GM19239 (cell line): ENCODE measurements at regions not wholly inside any gene's neighbourhood (a gene's known extent, or its start where the extent isn't known, plus 50 kb on each side); places are given as distances from the start of the nearest gene placed in this dataset.
"Not testable (repeated sequence)": the region's sequence is repeated elsewhere in the genome, so short reads cannot be mapped to it uniquely, and the experiment has no call there.

ENCODE experiments used
- DNase-seq: peaks from one replicate; pipeline ENCODE4 v3.0.0; 2011; ENCODE audit warnings: low spot score; ENCODE audit not compliant: insufficient read length
- FAIRE-seq: peaks from 2 replicates; lab custom pipeline; 2011; peaks lifted over from hg19 to GRCh38; lab: Jason Lieb, UNC

DNA sequence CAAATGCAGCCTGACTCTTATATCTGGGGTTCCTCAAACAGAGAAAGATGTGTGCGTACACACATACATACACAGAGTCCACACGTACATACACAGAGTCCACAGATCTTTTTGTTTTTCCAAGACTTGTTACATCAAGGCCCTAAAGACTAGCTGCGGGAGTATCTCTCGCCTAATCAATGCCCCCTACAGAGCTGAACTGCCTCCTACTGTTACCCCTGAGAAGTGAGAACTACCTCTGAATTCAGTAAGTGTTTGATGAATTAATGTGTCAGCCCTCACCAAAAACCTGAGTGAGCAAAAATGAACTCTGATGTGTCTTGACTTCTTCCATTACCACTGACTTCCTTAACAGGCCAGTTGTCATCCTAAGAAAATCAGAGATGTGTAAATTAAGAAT, 351.2 kb downstream of the HHIPL2 start:
- FAIRE-seq: no peak
- DNase-seq: no peak

DNA sequence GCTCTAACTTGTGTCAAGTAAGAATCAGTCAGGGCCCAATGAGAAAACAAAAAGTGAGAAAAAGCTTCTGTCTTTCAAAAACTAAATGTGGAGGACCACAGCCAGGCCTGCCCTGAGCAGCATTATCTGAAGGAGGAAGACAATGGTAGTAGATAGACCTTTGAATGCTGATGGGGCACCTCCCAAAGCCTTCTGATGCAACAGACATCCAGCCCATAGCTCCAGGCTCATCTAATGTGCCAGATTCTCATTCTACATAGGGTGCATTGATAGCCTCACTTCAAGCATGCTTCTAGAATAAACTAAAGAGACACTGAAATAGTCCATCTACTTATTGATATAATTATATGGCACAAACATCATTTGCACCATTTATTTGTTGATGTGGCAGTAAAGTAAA, 351.6 kb downstream of the HHIPL2 start:
- DNase-seq (no peak), FAIRE-seq (no peak)

DNA sequence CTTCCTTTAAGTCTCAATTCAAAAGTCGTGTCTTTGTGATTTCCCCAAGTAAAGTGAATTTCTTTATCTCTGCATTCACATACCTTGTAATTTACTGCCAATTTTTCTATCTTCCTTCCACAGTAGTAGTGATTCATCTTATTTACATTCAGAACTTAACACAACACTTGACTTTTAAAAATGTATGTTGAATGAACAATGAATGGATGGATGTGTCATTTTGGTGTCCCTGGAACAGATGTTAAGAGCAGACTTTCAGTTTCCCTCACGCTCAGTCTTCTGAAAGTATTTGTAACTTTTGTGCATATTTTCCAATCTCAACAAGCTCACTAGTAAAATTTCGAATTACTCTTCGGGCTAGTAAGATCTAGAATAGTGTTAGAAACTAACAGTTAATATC, 352.0 kb downstream of the HHIPL2 start:
- FAIRE-seq (no peak), DNase-seq (no peak)

DNA sequence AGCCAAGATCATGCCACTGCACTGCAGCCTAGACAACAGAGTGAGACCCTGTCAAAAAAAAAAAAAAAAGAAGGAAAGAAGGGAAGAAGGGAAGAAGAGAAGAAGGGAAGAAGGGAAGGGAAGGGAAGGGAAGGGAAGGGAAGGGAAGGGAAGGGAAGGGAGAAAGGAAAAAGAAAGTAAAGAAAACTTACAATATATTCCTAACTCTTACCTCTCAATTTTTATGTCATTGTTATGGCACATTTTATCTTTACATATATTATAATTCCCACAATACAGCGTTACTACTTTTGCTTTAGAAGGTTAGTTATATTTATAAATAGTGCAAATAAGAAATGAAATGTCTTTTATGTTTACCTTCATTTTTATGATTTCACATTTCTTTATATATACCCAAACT, 358.7 kb downstream of the HHIPL2 start:
- DNase-seq: no peak
- FAIRE-seq: no peak

DNA sequence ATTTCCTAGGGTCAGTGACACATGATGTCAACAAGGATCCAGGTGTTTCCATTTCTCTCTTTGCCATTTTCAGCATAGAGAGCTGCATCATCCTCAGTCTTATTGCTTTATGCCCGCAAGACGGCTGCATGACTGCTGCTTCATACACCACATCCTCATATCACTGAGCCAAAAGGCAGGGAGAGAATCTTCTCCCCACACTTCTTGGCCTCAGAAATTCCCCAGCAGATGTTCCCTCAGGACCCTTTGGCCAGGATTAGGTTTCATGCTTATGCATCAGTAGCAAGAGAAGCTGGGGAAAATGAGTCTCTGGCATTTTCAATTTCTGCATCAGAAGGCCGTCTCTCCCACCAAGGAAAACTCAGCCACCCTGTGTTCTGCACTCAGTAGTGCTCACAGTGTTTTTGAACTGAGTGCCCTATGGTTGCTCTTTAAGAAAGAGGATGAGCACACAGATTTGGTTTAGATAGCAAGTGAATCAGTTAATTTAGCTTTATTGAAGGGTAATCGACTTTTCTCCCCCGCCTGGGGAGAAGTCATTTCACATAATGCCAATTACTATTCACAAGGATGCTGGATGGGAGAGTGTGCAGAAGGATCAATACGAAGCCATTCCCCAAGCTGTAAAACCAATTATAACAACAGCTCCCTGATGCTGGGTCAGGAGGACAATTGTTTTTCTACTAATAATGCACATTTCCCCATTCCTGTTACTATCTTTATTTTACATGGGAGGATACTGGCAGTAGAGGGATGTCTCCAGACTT, 360.2 kb downstream of the HHIPL2 start:
- FAIRE-seq (no peak), DNase-seq (no peak)

DNA sequence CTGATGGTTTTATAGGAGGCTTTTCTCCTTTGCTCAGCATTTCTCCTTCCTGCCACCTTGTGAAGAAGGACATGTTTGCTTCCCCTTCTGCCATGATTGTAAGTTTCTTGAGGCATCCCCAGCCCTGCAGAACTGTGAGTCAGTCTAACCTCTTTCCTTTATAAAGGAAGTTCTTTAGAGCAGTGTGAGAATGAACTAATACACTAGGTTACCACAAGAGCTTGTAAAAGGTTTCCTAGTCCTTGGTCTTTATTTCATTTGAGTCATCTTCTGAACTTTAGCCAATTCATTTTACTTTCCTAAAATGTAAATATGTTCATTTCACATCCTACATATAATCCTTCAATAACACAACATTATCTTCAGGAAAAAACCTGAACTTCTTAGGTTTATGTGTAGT, 365.3 kb downstream of the HHIPL2 start:
- FAIRE-seq: no peak

DNA sequence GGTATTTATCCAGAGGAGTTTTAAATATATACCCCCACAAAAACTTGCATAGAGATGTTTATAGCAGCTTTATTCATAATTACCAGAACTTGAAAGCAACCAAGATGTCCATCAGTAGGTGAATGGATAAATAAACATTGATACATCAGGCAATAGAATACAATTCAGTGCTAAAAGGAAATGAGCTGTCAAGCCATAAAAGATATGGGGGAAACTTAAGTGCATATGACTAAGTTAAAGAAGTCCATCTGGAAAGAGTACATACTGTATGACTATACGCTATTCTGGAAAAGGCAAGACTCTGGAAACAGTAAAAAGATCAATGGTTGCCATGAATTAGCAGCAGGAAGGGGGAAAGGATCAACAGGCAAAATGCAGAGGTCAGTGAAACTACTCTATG, 366.7 kb downstream of the HHIPL2 start:
- no peak for DNase-seq
- FAIRE-seq: no peak

More for the DNA sequence above, 365.3 kb downstream of the HHIPL2 start:
- no peak for DNase-seq

DNA sequence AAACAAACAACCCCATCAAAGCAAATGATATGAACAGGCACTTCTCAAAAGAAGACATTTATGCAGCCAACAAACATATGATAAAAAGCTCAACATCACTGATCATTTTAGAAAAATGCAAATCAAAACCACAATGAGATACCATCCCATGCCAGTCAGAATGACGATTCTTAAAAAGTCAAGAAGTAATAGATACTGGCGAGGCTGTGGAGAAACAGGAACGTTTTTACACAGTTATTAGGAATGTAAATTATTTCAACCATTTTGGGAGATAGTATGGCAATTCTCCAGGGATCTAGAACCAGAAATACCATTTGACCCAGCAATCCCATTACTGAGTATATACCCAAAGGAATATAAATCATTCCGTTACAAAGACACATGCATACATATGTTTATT, 370.4 kb downstream of the HHIPL2 start:
- DNase-seq, FAIRE-seq: not testable (repeated sequence)

DNA sequence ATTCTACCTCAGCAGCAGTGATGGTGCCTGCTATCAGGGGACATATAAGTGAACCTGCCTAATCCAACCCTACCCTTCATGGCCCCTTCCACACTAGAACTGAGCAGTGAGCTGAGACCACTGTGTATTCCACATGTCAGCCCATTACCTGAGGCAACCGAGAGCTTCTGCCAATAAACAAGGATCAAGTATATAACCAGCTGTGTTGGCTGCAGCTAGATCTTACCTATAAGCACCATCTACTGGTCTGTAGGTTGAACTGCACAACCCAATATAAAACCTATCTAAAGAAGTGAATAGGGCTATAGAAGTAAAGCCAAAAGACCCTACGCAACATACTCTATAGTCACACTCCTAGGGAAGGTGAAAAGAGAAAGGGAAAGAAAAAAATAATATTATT, 376.9 kb downstream of the HHIPL2 start:
- DNase-seq (peak; percentile 4), FAIRE-seq (peak; percentile 78)

DNA sequence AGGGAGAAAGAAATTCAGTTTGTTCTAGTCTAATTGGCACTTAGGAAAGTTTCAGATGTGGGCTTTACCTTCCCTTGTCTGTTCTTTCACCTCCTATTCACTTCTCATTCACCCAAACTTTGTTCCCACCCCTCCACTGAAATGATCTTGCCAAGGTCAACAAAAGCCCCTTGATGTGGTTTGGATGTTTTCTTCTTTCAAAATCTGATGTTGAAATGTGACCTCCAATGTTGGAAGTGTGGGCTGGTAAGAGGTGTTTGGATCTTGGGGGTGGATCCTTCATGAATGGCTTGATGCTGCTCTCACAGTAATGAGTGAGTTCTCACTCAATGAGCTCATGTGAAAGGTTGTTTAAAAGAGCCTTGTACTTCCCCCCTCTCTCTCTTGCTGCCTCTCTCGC, 379.3 kb downstream of the HHIPL2 start:
- DNase-seq (no peak), FAIRE-seq (no peak)

DNA sequence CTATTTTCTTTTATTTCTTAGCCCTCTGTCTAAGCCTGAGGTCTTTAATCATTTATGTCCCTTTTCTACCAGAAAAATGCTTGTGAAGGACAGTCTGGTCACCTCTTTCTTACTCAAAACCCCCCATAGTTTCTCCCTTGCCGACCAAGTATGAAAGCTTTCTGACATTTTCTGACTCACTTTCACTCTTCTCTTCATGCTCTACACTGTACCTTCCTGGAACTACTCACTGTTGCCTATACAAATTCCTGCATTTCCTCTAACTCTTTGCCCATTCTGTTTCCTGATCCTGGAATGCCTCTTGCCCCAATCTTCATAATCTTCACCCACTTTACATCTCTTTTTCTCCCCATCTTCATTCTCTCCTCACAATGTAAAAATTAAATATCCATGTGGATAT, 380.0 kb downstream of the HHIPL2 start:
- FAIRE-seq (no peak), DNase-seq (no peak)

DNA sequence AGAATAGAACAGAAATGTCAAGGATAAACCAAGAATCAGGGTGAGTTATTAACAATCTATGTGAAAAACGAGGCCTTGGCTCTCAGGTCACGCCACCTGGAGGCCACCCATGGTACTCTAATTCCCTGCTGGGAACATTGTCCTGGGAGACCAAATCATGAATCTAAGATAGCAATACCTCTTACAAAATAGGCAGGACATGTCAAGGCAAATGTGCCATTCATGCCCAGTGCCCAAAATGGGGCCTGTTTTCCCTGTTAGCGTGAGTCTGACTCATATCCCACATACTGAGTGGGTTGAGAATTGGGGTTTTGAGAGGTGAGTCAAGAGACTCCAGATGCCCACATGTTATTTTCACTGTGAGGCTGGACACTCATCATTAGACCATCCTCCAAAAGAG, 380.8 kb downstream of the HHIPL2 start:
- FAIRE-seq: peak; percentile 42
- no peak for DNase-seq

DNA sequence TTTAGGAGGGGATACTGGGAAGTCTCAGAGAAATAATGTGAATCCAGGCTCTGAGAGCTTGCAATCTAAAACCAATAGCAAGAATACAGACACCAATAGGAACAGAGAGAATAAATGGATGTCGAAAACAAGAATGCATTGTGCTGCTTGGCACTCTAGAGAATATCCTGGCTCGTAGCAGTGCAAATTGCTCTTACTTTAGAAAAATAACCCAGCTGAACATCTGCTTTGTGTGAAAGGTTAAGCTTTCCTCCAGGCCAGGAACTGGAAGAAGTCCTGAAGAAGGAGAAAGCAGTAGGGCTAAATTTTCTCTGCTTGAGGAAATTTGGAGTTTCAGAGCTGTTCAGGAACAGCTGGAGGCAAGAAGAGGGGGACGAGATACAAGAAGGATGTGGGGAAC, 382.3 kb downstream of the HHIPL2 start:
- no peak for FAIRE-seq
- no peak for DNase-seq

DNA sequence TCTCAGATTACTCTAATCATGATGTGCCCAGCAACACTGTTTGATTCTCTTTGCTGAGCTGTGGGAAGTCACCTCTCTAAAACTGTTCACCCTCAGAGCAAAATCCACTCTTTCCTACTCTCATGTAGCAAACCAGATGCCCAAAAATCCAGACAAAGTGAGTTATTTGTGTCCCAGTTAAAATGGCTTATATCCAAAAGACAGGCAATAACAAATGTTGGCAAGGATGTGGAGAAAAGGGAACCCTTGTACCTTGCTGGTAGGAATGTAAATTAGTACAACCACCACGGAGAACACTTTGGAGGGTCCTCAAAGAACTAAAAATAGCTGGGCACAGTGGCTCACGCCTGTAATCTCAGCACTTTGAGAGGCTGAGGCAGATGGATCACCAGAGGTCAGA, 384.0 kb downstream of the HHIPL2 start:
- DNase-seq (no peak), FAIRE-seq (no peak)

DNA sequence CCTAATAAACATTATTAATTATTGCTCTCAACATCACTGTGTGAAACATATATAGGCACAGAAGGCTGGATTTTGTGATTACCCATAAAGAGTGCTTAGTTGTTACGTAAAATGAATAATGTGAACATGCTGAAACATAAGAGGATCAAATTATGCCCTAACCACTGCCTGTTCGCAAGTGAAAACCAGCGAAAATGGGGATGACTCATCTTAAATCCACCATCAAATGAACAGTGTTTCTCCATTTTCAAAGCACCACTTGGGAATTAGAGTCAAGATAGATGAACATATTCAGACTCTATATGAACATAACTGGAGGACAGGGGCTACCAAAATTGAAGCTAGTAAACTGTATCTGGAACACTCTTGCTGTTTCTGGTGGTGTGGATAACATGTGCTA, 386.2 kb downstream of the HHIPL2 start:
- DNase-seq: no peak
- FAIRE-seq: no peak

DNA sequence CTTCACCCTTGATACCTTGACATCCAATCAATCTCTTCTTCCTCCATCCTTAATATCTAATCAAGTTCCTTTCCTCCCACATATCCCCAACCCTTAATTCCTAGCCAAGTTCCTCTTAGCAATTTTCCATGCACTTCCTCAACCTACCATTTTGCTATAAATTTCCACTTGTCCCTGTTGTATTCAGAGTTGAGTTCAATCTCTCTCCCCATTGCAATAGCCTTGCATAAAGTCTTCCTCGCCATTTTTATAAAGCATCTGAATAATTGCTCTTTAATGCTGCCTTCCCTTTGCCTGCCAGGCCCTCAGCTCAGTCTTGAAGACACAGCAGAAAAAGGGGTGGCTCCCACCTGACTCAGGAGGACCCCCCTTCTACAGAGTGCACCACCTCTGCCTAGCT, 390.3 kb downstream of the HHIPL2 start:
- DNase-seq (no peak), FAIRE-seq (no peak)

DNA sequence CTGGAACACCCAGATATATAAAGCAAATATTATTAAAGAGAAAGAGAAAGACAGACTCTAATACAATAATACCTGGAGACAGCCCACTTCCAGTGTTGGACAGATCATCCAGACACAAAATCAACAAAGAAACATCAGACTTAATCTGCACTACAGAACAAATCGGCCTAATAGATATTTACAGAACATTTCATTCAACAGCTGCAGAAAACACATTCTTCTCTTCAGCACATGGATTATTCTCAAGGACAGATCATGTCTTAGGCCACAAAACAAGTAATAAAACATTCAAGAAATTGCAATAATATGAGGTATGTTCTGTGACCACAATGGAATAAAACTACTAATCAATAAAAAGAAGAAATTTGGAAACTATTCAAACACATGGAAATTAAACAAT, 398.3 kb upstream of the DUSP10 start:
- FAIRE-seq (no peak), DNase-seq (no peak)

DNA sequence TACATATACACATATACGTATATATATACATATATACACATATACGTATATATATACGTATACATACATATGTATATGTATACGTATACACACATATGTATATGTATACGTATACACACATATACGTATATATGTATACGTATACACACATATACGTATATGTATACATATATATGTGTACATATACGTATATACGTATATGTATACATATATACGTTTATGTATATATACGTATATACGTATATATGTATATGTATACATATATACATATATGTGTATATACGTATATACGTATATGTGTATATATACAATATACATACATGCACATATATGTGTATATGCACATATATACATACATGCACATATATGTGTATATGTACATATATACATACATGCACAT, 396.2 kb upstream of the DUSP10 start:
- FAIRE-seq (no peak), DNase-seq (no peak)

DNA sequence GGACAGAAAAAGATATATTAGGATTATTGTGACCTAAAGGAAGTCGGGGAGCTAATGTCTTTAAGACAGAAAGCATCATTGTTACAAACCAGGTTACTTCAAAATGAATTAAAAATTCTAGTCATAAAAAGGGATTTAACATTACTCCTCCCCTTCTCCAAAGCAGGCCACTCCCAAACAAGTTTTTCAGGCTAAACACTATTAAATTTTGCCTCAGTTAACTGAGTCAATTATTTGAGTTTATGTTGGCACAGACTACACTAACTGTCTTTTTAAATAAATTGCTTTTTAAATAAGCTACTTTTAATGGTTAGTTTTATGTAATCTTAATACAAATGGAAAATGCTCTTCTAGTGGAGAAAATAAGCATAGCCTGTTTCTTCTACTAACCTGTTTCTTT, 395.0 kb upstream of the DUSP10 start:
- DNase-seq: no peak

DNA sequence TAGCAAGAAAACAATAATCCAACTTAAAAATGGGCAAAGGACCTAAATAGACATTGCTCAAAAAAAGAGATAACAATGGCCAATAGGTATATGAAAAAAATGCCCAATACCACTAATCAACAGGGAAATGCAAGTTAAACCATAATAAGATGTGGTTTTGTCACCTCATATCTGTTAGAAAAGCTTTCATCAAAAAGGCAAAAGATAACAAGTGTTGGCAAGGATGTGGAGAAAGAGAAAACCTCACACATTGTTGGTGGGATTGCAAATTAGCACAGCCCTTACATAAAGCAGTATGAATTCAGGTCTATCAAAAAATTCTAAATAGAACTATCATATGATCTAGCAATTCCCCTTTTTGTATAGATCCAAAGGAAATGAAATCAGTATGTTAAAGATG, 387.2 kb upstream of the DUSP10 start:
- FAIRE-seq: no peak
- DNase-seq: no peak

More for the DNA sequence above, 395.0 kb upstream of the DUSP10 start:
- FAIRE-seq: no peak

DNA sequence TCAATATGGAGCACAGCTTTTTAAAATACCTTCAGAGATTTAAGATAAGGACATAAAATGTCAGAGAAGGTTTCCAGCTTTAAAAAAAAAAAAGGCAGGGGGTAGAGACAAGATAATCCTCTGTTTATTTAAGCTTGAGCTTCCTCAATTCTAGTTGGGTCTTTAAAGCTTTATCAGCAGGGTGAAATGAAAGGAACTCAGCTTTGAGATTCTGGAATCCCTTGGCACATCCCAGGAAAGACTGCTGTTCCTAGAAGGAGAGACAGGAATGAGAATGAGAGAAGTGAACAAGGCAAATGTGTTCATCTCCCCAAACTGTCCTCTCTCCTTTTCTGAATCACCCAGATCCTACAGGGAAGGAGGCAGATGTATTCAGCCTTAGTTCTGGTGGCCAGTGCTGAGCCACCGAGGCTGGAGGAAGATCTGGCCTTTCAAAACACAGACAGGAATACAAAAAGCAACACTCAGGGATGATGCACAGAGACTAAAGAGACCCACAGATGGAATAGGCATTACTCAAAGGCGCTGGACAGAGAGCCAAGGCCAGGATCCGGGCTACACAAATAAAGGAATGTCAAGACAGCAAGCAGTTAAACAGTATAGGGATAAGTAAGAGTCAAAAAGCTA, 385.8 kb upstream of the DUSP10 start:
- no peak for DNase-seq
- FAIRE-seq: no peak

DNA sequence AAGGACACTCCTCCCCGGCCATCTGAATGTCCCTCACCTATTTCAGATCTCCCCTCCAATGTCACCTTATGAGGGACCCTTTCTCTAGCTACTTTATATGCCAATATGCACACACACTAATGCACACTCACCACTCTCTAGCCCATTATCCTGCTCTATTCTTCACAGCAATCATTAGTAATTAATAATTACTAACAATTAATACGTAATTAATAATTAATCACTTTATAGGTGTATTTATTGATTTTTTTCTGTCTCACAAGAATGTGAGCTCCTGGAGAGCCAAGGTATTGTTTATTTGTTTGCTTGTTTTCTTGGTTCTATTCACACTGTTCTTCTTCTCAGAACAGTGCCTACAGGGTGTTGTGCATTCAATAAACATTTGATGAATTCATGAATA, 385.2 kb upstream of the DUSP10 start:
- no peak for FAIRE-seq
- no peak for DNase-seq
